DMS 273 (cell line): ENCODE measurements at regions not wholly inside any gene's neighbourhood (a gene's known extent, or its start where the extent isn't known, plus 50 kb on each side); places are given as distances from the start of the nearest gene placed in this dataset.

Source experiments
- DNase-seq: peaks from one replicate; lab custom pipeline; 2025; ENCODE audit not compliant: unreplicated experiment; lab: John Stamatoyannopoulos, UW

DNA sequence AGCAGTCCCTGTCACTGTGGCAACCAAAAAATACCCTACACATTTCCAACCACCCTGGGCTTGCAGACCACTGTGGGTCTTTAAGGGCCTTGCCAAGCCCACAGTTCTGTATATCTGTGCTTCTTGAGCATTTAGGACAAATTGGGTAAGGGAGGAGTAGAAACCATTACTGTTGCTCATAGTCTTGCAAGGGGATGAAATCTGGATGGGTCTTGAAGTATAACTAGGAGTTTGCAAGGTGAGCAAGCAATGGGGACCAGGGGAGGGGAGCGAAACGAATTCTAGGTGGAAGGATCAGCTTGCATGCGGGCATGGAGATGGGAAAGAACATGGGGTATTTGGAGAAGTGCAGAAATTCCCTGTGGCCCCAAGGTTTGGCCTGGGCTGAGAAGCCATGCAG, 202.9 kb downstream of the RAB11FIP4 start:
- DNase-seq: no peak

DNA sequence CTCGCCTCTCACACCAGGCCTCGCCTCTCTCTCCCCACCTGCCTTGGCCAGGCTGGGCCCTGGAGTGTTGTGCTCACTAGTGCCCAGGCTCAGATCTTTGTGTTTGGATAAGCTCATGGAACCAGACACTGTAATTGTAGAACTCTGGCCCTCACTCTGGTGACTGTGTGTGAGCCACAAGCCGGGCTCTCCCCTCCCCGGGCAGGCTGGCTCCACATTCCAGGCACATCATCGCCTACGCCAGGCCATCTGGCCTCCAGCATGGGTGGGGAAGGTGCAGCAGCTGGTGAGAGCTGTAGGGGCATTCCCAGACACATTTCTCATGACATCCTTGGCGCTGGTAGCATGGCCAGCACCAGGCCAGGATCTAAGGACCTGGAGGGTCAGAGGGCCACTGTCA, 202.3 kb downstream of the RAB11FIP4 start:
- DNase-seq: peak; percentile 97

DNA sequence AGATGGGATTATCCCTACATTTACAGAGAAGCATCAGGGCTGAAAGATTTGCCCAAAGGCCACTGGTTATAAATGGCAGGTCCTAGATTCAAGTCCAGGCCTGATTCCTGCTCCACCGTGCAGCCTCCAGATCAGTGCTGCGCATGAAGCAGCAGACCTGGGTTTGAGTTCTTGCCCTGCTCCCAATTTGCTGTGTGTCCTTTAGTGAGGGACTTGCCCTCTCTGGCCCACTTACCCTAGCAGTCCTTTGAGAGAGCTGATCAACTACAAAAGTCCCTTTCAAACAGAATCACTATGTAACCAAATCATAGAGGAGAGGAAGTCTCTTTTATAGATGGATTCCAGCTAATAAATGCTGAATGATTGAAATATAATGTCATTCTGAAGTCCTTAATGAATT, 200.4 kb downstream of the RAB11FIP4 start:
- DNase-seq: no peak

DNA sequence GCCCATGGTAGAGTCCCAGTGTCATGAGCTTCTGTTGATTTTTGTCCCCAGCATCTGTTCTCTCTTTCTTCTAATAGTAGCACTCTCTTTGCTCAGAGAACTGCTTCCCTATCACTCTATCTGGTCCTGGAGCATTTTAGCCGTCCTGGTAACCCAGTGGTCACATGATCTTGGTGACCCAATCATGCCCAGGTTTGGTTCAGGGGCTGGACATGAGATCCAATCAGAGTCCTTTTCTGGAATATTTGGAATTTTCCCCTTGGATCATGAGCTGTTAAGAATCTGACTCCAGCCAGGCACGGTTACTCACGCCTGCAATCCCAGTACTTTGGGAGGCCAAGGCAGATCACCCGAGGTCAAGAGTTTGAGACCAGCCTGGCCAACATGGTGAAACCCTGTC, 197.0 kb downstream of the RAB11FIP4 start:
- no peak for DNase-seq

DNA sequence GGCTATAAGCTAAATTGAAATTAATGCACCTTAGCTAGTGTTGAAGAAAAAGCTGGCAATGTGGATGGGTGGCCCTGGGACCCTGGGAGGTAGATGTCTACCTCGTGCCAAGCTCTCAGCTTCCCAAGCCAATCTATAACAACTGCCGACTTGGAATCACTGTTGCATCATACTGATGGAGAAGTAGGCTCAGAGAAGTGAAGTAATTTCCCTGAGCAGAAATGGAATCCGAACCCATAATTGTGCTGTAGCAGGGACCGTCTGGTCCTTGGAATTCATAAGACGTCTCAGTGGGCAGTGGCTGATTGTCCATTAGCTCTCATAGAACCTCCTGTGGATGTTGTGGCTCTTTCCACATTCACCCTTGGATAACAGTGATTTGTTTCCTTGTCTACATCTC, 196.6 kb downstream of the RAB11FIP4 start:
- DNase-seq: no peak
